GM12865 (cell line): ENCODE measurements at regions not wholly inside any gene's neighbourhood (a gene's known extent, or its start where the extent isn't known, plus 50 kb on each side); places are given as distances from the start of the nearest gene placed in this dataset.

Experiments used
- DNase-seq: peaks from one replicate; pipeline ENCODE4 v3.0.0; 2010; ENCODE audit warnings: low read depth
- H3K4me3 ChIP-seq: 2 replicates; pipeline ENCODE4 v1.5.1; 2011; ENCODE audit warnings: mild to moderate bottlenecking, low read depth, low read length, control low read depth
- CTCF ChIP-seq: IDR thresholded peaks from 2 replicates; pipeline ENCODE4 v1.5.1; 2011; ENCODE audit warnings: low read length, control low read depth, low read depth, inconsistent platforms; ENCODE audit not compliant: insufficient read depth; ENCODE audit errors: missing control alignments

GRCh38 chr4:159460371-159460770 lies 357.5 kb downstream of the RAPGEF2 start:
- no peak overlapping the region for H3K4me3 ChIP-seq
- no peak for TF ChIP-seq CTCF
- DNase-seq: no peak

- TF ChIP-seq CTCF: no peak
- no peak for DNase-seq
- no peak overlapping the region for H3K4me3 ChIP-seq
These were observed 360.4 kb downstream of the RAPGEF2 start for GRCh38 chr4:159463235-159463634.

GRCh38 chr4:159464302-159464701 lies 361.4 kb downstream of the RAPGEF2 start:
- H3K4me3 ChIP-seq: no peak overlapping the region
- DNase-seq: no peak
- no peak for TF ChIP-seq CTCF

GRCh38 chr4:159476886-159477285 lies 374.0 kb downstream of the RAPGEF2 start:
- DNase-seq: no peak
- no peak for TF ChIP-seq CTCF
- H3K4me3 ChIP-seq: no peak overlapping the region

GRCh38 chr4:159480826-159481225 lies 377.9 kb downstream of the RAPGEF2 start:
- DNase-seq: no peak
- H3K4me3 ChIP-seq: no peak overlapping the region
- TF ChIP-seq CTCF: no peak

- TF ChIP-seq CTCF: no peak
- DNase-seq: no peak
- no peak overlapping the region for H3K4me3 ChIP-seq
These were observed 379.1 kb downstream of the RAPGEF2 start for GRCh38 chr4:159481936-159482335.

GRCh38 chr4:159483110-159483781 lies 380.4 kb downstream of the RAPGEF2 start:
- TF ChIP-seq CTCF: no peak
- no peak overlapping the region for H3K4me3 ChIP-seq
- no peak for DNase-seq
